Fibroblast of villous mesenchyme (primary cell): ENCODE measurements at regions not wholly inside any gene's neighbourhood (a gene's known extent, or its start where the extent isn't known, plus 50 kb on each side); places are given as distances from the start of the nearest gene placed in this dataset.

Experiments used
- DNase-seq: peaks from one replicate; pipeline ENCODE4 v3.0.0-alpha.2; 2010; ENCODE audit warnings: low read depth
- H3K4me3 ChIP-seq: 2 replicates; pipeline ENCODE4 v1.5.1; 2011; ENCODE audit warnings: low read depth, mild to moderate bottlenecking, low read length
- CTCF ChIP-seq: IDR thresholded peaks from 2 replicates; pipeline ENCODE4 v1.5.1; 2012; ENCODE audit warnings: low read depth, mild to moderate bottlenecking, low read length; ENCODE audit not compliant: insufficient read depth

GRCh38 chr7:134372858-134373257 is 56.1 kb upstream of the SLC35B4 start:
- TF ChIP-seq CTCF = no peak
- no peak for DNase-seq
- no peak overlapping the region for H3K4me3 ChIP-seq

- TF ChIP-seq CTCF = no peak
- no peak for DNase-seq
- no peak overlapping the region for H3K4me3 ChIP-seq
Measured at GRCh38 chr7:134371971-134372370, 55.2 kb upstream of the SLC35B4 start.

GRCh38 chr7:134371536-134371935 is 54.8 kb upstream of the SLC35B4 start:
- no peak for DNase-seq
- no peak for TF ChIP-seq CTCF
- H3K4me3 ChIP-seq = no peak overlapping the region

GRCh38 chr7:134370135-134370534 is 53.4 kb upstream of the SLC35B4 start:
- no peak overlapping the region for H3K4me3 ChIP-seq
- DNase-seq = no peak
- no peak for TF ChIP-seq CTCF

GRCh38 chr7:134368851-134369544 is 52.3 kb upstream of the SLC35B4 start:
- DNase-seq = peak; percentile 74
- no peak overlapping the region for H3K4me3 ChIP-seq
- TF ChIP-seq CTCF = no peak

- no peak overlapping the region for H3K4me3 ChIP-seq
- TF ChIP-seq CTCF = no peak
- DNase-seq = no peak
Measured at GRCh38 chr7:134367956-134368749, 51.4 kb upstream of the SLC35B4 start.
